DMS79 (cell line): ENCODE measurements at regions not wholly inside any gene's neighbourhood (a gene's known extent, or its start where the extent isn't known, plus 50 kb on each side); places are given as distances from the start of the nearest gene placed in this dataset.
"Not testable (repeated sequence)": the region's sequence is repeated elsewhere in the genome, so short reads cannot be mapped to it uniquely, and the experiment has no call there.

ENCODE experiments used
- DNase-seq: peaks from one replicate; lab custom pipeline; 2025; lab: John Stamatoyannopoulos, UW

- DNase-seq, result no peak
Observed at GRCh38 chr2:199569336-199569735, 111.6 kb upstream of the SATB2 start.

DNA sequence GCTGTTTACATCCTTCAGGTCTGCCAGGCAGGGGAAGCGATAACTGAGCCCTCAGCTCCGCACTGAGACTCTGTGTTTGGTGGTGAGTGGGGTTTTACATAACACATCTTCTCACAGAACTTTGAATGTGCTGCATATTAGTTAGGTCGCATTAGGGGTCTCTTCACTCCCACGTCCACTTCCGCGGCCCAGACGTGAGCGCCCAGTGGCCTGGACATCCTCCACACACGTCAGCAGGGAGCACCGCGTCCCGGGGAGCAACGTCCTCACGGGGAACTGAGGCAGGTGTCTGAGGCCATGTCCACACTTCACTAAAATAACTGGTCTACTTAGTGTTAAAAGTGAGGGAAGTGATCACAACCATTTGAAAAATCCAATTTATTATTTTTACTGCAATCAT, 100.4 kb upstream of the SATB2 start:
- DNase-seq, result no peak

DNA sequence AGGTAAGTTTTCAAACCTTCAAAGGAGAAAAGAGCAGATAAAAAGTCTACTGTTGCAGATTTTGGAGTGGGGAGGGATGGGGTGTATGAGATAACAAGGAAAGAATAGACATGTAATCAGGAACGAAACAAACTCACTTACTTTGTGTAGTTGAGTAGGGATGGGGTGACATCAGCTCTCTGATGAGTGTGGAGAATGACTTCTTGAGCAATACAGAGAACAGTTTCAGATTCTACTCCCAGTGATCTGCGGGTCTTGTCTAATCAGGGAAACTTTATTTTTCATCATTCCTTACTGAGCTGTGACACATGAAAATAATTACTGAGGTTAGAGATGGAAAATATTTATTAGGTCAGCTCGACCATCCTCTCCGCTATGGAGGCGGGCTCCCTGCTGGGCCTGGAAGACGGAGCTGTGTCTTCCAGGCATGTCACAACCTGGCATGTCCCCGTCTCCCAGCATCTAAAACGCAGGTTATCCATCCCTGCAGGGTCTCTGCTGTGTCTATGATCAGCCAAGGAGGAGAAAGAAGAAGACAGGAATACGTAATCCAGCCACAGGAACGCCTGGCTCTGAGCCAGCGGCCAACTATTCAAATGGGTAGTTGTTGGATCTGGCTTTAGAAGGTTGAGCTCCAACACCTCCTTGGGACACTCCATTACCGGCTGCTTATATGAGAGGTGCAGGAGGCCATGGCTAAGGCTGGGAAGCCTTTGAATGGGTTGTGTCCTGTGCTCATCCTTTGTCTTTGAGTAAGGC, 99.0 kb upstream of the SATB2 start:
- DNase-seq, result no peak

DNA sequence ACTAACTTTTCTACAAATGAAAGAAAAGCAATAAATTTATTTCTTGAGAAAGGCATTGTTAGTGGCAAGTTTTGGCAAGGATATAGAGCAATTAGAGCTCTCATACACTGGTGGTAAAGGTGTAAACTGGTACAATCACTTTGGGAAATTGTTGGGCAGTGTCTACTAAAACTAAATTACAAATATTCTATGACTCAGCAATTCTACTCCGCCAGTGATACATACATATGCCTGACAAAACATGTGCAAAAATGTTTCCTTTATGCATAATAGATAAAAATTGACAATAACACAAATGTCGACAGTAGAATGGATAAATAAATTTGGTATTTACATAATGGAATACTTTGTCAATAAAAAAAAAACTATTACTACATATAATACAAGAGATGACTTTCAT, 96.3 kb upstream of the SATB2 start:
- no peak for DNase-seq

DNA sequence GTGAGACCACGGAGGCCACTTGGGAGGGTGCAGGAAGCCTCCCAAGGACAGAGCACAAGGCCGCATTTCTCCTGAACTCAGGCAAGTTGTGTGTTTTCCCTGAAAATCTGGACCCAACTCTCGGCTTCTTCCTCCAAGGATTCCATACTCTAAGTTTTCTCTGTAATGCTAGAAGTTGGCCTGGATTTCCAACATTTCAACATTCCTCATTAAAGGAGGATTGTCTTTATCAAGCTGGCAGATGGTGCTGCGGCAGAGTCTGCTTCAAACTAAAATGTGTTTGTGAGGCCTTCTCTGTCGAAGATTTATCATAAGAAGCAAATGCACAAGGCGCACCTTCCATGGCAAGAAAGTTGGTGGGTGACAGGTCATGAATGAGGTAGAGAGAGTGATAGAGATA, 94.4 kb upstream of the SATB2 start:
- no peak for DNase-seq

DNA sequence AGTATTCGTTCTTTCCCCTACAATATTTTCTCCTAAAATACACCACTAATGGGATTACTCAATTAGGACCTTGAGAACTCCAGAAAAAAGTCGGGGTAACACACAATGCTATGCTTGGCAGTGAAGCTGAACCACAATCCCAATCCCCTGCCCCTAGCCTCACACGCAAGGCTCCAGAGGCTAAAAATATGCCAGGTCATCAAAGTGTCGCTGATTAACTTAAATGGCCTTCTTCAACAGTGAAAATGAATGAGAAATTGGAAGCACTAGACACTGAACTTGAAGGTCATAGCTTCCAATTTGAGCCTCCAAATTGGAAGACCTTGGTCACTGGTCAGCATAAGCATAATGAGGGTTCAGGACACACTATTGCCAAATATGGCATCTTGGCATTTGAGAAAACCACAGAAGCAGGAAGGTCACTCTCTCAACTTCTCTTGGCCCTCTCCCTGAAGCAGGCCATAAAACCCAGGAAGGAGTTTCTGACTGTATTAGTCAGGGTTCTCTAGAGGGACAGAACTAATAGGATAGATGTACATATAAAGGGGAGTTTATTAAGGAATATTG, 86.0 kb upstream of the SATB2 start:
- no peak for DNase-seq

GRCh38 chr2:199535445-199536177, 77.9 kb upstream of the SATB2 start:
- DNase-seq, result no peak

DNA sequence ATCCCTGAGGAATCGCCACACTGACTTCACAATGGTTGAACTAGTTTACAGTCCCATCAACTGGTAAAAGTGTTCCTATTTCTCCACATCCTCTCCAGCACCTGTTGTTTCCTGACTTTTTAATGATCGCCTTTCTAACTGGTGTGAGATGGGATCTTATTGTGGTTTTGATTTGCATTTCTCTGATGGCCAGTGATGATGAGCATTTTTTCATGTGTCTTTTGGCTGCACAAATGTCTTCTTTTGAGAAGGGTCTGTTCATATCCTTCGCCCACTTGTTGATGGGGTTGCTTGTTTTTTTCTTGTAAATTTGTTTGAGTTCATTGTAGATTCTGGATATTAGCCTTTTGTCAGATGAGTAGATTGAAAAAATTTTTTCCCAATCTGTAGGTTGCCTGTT, 76.1 kb upstream of the SATB2 start:
- not testable (repeated sequence) for DNase-seq

DNA sequence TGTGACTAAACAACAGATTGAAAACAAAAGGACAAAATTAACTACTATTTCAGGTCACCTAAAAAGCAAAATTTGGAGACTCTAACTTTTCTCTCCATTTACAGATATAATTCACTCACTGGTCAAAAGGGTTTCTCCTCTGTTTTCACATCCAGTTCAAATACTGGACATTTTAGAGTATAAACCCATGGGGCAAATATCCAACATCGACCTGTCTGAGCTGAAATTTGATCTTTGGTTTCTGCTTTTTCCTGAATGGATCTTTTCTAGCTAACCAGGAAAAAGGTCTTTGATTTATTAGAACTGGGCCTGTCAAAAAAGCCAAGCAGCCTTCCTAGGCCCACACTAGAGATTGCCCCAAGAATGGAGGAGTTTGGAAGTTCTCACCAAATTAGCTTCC, 69.3 kb upstream of the SATB2 start:
- no peak for DNase-seq

DNA sequence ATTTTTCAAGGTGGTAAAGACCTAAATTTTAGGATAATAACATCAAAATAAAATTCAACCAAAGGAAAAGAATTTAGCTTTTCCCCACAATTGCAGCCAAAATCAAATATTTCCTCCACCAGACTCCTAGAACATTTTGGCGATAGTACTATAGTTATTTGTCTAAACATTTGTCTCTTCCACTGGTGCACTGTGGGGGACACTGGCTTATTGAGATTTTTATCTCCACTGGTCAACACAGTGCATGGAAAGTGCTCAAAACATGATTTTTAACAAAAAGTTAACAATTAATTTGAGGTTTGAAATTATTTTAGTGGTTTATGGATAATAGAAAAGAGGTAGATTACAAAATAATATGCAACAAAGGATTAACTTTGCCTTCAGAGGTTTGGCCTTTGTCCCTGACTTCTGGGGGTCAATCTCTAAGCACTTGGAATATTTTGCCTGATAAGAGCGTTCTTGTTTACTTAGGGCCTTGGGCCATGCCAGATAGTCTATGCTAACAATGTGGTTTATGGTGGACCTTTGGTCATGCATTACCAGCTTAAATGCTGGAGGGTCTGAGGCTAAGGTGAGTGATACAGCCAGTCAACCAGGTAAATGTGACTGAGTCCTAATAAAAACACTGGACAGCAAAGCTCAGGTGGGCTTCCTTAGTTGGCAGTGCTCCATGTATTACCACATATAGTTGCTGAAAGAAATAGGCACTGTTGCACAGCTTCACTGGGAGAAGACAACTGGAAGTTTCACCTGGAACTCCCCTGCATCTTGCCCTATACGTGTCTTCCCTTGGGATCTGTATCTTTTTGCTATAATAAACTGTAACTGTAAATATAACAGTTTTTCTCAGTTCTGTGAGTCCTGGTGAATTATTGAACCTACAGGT, 67.2 kb upstream of the SATB2 start:
- DNase-seq, result no peak

DNA sequence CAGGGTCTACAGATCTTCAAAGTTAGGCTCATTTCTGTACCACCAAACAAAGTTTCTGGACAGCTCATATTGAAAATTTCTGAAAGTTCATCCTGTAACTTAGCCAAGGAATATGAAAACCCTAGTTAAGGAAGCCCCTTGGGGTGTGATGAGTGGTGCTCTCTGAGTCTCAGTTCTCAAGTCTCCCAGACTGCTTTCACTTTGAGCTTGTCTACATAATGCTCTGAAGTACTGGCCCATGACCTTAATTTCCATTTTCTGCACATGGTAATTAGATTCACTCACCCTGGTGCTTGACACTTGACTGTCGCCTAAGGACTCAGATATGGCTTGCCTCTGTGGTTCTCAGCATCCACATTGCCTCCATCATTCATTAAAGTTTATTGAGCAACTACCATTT, 51.7 kb upstream of the SATB2 start:
- no peak for DNase-seq
